ENCODE measurements at regions not wholly inside any gene's neighbourhood (a gene's known extent, or its start where the extent isn't known, plus 50 kb on each side); places are given as distances from the start of the nearest gene placed in this dataset.

DNA sequence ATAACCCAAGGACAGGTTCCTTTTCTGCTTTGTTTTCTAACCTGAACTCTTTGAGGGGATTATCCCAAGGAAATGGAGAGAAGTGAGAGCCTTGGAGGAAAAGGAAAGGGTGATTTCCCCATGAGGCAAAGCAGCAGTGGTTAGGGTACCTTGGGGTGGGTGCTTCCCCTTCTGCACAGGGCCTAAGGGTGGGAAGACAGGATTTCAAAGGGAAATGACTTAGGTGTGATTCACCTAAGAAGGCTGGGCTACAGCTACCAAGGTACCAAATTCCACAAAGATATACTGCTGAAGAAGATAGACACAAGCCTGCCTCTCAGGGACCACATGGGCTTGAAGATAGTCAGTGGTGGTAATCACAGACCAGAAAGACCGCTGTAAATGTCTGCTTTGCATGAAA is 325.3 kb upstream of the DPH6 start:
- DNase-seq, result no peak

DNA sequence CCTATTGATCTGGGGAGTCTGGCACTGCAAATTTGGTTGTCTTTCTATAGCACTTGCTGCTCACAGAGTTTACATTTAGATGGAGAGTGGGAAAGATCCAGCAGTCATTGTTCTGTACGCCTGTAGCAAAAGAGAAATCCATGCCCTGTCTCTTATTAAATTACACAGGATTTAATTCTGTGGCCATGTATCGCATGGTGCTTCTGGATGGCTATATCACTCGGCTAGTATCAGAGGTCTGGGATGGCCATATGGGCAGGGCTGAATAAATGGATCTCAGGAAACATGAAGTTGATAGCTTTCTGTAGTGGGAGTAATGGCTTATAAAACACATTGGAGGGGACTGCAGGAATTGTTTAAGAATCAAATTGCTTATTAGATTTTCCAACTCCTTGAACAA is 325.8 kb upstream of the DPH6 start:
- no peak for DNase-seq

GRCh38 chr15:35872577-35872976 is 326.6 kb upstream of the DPH6 start:
- DNase-seq, result no peak

DNA sequence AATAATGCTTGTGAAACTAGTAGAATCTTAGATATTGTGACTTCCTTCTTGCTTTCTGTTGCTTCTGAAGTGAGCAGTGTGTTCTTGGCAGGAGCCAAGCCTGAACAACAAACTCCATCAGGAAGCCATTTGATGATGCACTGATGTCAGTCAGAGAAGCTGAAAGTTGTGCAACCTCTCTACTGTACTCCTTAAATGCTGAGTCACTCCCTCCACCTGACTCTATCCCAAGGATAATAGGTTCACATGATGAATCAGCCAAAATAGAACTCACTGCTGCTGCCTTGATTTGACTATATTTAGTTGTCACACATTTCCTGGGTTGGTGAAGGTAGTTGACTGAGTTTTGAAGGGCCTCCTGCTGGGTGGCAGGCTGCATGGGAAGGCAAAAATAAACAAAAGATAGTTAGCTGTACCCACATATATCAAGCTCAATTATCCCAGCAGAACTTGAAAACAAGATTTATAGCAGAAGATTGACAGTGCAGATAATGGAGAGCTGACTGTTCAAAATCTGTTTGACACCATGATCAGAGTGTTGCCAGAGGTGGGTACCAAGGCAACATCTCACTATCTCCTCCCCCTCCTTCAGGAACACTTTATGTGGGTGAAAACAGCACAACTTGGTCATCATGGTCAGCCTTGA is 328.4 kb upstream of the DPH6 start:
- no peak for DNase-seq

GRCh38 chr15:35876762-35877161 is 330.8 kb upstream of the DPH6 start:
- DNase-seq, result no peak

DNA sequence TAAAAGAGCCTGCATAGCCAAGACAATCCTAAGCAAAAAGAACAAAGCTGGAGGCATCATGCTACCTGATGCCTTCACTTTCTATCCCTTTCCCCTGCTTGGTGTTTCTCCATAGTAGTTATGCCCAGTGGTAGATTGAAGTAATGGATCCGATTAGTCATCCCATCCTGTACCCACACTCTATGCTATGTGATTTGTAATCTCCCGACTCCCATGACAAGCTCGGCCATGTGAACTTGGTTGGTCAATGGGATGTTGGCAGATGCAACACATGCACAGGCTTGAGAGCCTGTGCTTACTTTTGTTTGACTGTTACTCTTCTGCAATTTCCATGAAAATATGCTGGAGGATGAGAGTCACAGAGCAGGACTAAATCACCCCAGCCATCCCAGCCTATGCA is 334.9 kb upstream of the DPH6 start:
- no peak for DNase-seq

DNA sequence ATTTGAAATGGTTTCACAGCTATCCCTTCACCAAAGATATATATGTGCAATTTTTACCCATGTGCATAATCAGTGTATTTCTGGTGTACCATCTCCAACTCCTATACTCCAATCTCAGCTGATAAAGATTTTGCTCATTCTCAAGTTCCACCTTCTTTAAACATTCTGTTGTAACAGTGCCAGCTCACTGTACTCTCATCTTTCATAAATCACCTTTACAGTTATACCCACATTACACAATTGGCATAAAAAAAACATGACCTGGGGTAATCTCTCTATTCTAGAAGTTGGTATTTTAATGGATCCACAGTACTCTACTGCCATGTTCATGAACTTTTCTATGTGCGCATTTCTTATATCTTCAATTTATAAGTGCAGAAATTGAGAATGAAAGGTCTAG is 339.9 kb upstream of the DPH6 start:
- DNase-seq, result no peak

DNA sequence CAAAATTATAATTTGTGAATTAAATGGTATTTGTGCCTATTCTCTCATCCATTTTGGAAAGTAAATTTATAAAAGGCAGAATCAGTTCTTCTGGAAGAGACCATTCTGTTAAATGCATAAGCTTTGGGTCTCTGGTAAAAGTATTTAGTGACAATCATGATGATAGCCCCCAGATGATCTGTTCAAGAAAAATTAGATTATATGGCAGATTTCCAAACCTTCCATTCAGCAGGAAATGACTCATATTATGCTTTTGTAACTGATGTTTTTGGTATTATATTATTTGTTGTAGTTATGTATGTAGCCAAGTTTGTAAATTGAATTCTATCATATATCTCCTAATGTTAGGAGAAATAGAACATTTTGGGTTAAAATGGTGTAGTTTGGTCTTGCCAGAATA is 340.8 kb upstream of the DPH6 start:
- DNase-seq, result no peak

- no peak for DNase-seq
Measured at GRCh38 chr15:35888815-35889214, 342.9 kb upstream of the DPH6 start.

DNA sequence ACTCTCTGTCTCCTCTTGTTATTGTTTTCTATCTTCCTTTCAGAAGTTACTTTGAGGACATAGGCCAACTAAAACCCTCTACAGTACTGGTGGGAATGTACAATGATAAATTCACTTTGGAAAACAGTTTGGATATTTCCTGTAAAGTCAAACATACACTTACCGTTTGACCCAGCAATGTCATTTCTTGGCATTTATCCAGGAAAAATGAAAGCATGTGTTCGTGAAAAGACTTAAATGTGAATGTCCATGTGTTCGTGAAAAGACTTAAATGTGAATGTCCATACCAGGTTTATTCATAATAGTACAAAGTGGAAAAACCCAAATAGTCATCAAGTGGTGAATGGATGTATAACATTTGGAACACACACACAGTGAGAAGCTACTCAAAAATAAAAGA is 361.5 kb upstream of the DPH6 start:
- no peak for DNase-seq

DNA sequence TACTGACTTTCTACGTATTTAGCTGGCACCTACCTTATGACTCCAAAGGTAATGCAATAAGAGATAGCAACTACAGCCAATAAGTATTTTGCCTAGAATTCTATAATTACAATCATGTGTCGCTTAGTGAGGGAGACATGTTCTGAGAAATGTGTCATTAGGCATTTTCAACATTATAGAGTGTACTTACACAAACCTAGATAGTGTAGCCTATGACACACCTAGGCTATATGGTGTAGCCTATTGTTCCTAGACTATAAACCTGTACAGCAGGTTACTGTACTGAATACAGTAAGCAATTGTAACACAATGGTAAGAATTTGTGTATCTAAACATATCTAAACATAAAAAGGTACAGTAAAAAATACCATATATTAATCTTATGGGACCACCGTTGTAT is 363.4 kb upstream of the DPH6 start:
- DNase-seq, result no peak

DNA sequence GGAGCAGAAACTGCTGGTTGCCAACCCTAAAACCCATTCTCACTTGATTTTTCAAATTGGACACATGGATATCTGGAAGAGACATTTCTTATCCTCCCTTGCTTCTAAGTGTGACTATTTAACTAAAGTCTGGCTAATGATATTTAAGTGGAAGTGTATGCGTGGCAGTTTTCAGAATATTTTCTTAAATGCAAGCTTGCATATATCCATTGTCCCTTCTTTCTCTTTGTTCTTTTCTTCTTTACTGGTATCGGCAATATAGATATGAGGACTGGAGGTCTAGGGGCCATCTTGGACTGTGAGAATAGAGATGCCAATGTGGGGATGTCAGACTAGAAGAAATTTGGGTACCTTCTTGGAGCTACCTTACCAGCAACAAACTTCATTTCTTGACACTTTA is 364.3 kb upstream of the DPH6 start:
- no peak for DNase-seq

DNA sequence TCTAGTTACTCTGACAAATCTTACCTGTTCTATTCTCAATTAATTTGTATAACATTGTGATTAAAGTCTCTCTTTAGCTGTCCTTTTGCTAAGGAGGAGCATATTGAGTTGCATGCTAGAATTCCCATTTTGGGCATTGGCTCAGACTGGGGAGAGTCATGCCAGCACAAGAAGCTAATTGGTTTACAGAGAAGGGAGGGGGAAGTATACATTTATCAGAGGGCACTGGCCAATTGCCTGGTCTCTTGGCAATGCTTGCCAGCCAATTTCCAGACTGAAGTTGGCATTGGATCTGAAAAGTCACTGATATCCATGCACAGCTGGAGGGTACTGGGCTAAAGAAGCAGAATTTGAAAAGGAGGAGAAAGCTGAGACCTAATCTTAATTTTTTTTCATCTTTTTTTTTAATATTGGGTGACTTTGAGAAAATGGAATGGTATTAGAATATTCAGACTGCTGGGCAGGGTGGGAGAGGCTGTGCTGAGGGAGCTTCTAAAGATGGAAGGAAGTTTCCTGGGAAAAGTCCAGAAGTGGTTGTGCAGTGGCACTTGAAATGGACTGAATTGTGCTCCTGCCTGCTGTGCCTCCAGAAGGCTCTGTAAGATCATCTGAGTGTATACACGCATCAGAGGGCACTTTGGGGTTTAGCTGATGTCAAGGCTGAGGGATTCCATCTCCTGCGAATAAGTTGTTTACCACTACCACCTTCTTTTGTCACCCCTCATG is 365.2 kb upstream of the DPH6 start:
- DNase-seq, result no peak

- no peak for DNase-seq
Measured at GRCh38 chr15:35912196-35912595, 366.2 kb upstream of the DPH6 start.

DNA sequence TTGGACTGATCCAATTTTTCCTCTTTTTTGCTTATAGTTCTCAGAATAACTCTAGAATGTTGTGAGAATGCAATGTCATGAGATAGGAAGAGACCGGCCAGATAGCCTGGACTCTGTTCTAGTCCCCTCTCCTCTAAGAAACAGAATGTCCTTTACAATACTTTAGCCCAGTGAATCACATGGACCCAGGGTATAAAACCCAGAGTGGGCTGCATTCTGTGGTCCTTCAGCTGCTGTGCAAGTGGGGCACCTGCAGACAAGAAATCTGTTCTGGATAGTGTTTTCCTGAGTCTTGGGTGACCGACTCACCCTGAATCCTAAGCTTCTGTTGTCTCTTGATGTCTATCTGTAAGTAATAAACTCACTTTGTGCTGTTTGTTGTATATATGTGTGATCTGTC is 368.6 kb upstream of the DPH6 start:
- DNase-seq, result no peak

DNA sequence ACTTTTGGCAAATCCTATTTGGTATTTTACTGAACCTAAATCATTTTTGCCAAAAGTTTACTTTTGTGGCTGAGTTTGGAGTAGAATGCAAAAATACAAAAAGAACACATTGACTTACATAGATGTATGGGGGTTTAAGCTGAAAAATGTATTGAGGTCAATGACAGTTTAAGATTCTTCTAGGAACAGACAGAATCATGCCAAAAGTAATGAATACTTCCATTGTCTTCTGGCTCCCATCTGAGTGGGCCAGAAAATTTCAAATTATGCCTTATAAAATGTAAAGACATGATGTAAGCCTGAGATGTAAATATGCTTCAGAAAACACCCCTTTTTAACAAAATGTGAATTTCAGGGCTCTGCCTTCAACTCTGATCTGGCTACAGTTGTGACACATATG is 375.1 kb upstream of the DPH6 start:
- DNase-seq, result no peak

GRCh38 chr15:35925275-35926006 is 379.5 kb upstream of the DPH6 start:
- no peak for DNase-seq

- DNase-seq, result no peak
Measured at GRCh38 chr15:35926007-35926380, 380.0 kb upstream of the DPH6 start.

DNA sequence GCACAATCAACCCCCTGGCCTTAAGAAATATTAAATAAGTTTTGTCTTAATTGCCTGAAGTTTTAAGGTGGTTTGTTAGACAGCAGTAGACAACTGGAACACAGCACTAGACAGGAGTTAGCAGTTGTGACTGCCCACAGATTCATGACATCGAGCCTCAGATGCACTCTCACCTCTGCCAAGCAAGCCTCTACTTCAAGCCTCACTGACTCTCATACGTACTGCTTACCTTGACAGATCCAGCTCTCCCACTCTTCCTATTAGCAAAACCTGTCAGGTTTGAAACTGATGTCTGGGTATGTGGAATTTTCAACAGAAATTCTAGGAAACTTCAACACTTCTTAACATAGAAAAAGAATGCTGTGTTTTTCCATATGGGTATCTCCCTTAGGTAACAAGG is 382.9 kb upstream of the DPH6 start:
- DNase-seq, result no peak

DNA sequence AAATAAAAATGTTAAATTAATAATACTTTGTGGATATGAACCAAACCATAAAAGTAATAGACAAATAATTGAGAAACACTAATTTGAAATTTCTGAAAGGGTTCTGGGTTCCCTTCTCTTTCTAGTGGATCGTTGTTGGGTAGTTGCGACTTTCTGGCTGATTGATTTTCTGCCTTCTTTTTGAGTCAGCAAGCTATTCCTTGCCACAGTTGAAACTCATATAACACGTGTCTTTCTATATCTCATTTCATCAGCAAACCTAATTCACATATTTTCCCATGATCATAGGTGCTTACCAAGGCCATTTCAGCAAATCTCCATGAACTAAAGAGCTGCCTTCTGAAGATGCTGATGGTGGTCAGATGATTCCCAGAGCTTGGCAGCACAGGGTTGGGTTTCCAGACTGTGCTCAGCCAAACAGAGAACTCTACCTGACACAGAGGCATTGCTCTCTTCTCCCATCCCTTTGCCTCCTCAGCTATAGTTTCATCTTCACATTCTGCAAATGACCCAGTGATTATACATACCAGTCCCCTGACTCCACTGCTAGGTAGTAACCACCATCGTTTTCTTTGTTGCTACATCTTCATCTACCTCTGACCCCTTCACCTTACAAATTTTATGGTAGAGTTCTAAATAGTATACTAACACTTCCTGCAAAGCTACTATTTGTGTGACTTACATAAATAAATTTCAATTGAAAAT is 383.9 kb upstream of the DPH6 start:
- DNase-seq, result no peak

DNA sequence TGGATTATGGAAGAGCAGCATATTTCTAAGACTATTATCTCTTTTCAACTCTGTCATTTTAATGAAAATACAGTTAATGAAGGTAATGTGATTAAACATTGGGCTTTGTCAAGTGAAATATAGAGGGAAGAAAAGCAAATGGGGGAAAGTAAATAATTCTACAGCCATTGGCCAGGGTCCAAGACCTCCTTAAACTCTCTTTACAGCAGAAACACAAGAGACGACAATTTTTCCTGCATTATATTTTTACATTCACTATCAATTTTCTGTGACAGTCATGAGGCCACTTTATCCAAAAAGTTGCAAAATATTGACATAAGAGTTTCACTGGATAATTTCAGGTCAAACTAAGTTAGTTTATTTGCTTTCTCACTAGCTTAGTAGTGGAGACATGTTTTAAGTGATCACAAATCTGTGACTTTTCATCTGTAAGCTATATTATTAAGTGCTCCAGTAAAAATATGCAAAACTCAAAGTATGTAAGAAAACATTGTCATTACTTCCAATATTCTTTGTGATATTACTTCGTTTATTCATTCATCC is 385.9 kb upstream of the DPH6 start:
- DNase-seq, result no peak

- no peak for DNase-seq
Measured at GRCh38 chr15:35932531-35932930, 386.6 kb upstream of the DPH6 start.

GRCh38 chr15:35933531-35933930 is 387.6 kb upstream of the DPH6 start:
- no peak for DNase-seq

Data from NCI-H1930 (cell line).